ENCODE measurements at regions not wholly inside any gene's neighbourhood (a gene's known extent, or its start where the extent isn't known, plus 50 kb on each side); places are given as distances from the start of the nearest gene placed in this dataset.

- H3K27ac ChIP-seq (ENCODE audit: low read depth, low read length), result no peak overlapping the region
Measured at GRCh38 chr11:104541701-104542100, 356.6 kb downstream of the CASP12 start.

GRCh38 chr11:104538313-104538712, 359.9 kb downstream of the CASP12 start:
- no peak overlapping the region for H3K27ac ChIP-seq (ENCODE audit: low read depth, low read length)
- H3K9ac ChIP-seq (ENCODE audit: low read length), result no peak overlapping the region
- H3K4me3 ChIP-seq (ENCODE audit: low read depth in 1 of 2, low read length in 2 of 2), result no peak overlapping the region
- H3K36me3 ChIP-seq (ENCODE audit: insufficient read depth, low read length), result no peaks in the 10 kb centered on the region
- no peaks in the 10 kb centered on the region for H3K9me3 ChIP-seq (ENCODE audit: low read length)
- H3K27me3 ChIP-seq (ENCODE audit: control insufficient read depth in 1 of 2, insufficient read depth in 2 of 2, low read length in 2 of 2), result no peaks in the 10 kb centered on the region
- no peaks in the 10 kb centered on the region for H3K4me1 ChIP-seq (ENCODE audit: insufficient read depth, low read length)

More at GRCh38 chr11:104541701-104542100, 356.6 kb downstream of the CASP12 start:
- Histone ChIP-seq H3K9ac (ENCODE audit: low read length) (no peak overlapping the region), H3K4me3 (ENCODE audit: low read depth in 1 of 2, low read length in 2 of 2) (no peak overlapping the region), H3K27me3 (ENCODE audit: control insufficient read depth in 1 of 2, insufficient read depth in 2 of 2, low read length in 2 of 2) (no peaks in the 10 kb centered on the region), H3K9me3 (ENCODE audit: low read length) (no peaks in the 10 kb centered on the region), H3K36me3 (ENCODE audit: insufficient read depth, low read length) (no peaks in the 10 kb centered on the region), H3K4me1 (ENCODE audit: insufficient read depth, low read length) (no peaks in the 10 kb centered on the region)

GRCh38 chr11:104534278-104534677, 364.0 kb downstream of the CASP12 start:
- Histone ChIP-seq H3K27me3 (ENCODE audit: control insufficient read depth in 1 of 2, insufficient read depth in 2 of 2, low read length in 2 of 2) (no peaks in the 10 kb centered on the region), H3K36me3 (ENCODE audit: insufficient read depth, low read length) (no peaks in the 10 kb centered on the region), H3K27ac (ENCODE audit: low read depth, low read length) (no peak overlapping the region), H3K4me3 (ENCODE audit: low read depth in 1 of 2, low read length in 2 of 2) (no peak overlapping the region), H3K4me1 (ENCODE audit: insufficient read depth, low read length) (no peaks in the 10 kb centered on the region), H3K9ac (ENCODE audit: low read length) (no peak overlapping the region), H3K9me3 (ENCODE audit: low read length) (no peaks in the 10 kb centered on the region)

GRCh38 chr11:104531894-104532293, 366.4 kb downstream of the CASP12 start:
- Histone ChIP-seq H3K27ac (ENCODE audit: low read depth, low read length) (no peak overlapping the region), H3K4me1 (ENCODE audit: insufficient read depth, low read length) (no peaks in the 10 kb centered on the region), H3K36me3 (ENCODE audit: insufficient read depth, low read length) (no peaks in the 10 kb centered on the region), H3K27me3 (ENCODE audit: control insufficient read depth in 1 of 2, insufficient read depth in 2 of 2, low read length in 2 of 2) (no peaks in the 10 kb centered on the region), H3K9ac (ENCODE audit: low read length) (no peak overlapping the region), H3K4me3 (ENCODE audit: low read depth in 1 of 2, low read length in 2 of 2) (no peak overlapping the region), H3K9me3 (ENCODE audit: low read length) (no peaks in the 10 kb centered on the region)

DNA sequence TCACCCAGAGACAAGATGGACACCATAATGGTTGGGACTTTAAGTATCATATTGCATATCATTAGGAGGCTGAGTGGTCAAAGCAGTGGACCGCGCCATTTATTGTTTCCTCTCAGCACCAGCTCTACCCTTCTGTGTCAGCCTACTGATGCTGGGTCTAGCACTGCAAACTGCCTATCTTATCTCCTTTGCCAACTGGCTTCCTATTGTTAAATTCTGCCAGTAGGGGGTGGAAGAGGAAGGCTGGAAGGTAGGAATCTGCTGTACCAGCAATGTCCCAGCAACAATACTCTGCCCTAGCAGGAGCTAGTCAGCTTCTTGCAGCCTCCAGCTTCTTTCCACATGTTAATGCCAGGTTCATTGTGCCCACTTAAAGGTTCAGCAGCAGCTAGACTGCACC, 367.1 kb upstream of the PDGFD start:
- H3K9ac ChIP-seq (ENCODE audit: low read length), result no peak overlapping the region
- no peaks in the 10 kb centered on the region for H3K4me1 ChIP-seq (ENCODE audit: insufficient read depth, low read length)
- H3K9me3 ChIP-seq (ENCODE audit: low read length), result no peaks in the 10 kb centered on the region
- no peaks in the 10 kb centered on the region for H3K27me3 ChIP-seq (ENCODE audit: control insufficient read depth in 1 of 2, insufficient read depth in 2 of 2, low read length in 2 of 2)
- no peaks in the 10 kb centered on the region for H3K36me3 ChIP-seq (ENCODE audit: insufficient read depth, low read length)
- no peak overlapping the region for H3K4me3 ChIP-seq (ENCODE audit: low read depth in 1 of 2, low read length in 2 of 2)
- H3K27ac ChIP-seq (ENCODE audit: low read depth, low read length), result no peak overlapping the region

GRCh38 chr11:104529906-104530305, 366.0 kb upstream of the PDGFD start:
- no peak overlapping the region for H3K4me3 ChIP-seq (ENCODE audit: low read depth in 1 of 2, low read length in 2 of 2)
- H3K27me3 ChIP-seq (ENCODE audit: control insufficient read depth in 1 of 2, insufficient read depth in 2 of 2, low read length in 2 of 2), result no peaks in the 10 kb centered on the region
- H3K4me1 ChIP-seq (ENCODE audit: insufficient read depth, low read length), result no peaks in the 10 kb centered on the region
- no peak overlapping the region for H3K27ac ChIP-seq (ENCODE audit: low read depth, low read length)
- H3K9ac ChIP-seq (ENCODE audit: low read length), result no peak overlapping the region
- H3K36me3 ChIP-seq (ENCODE audit: insufficient read depth, low read length), result no peaks in the 10 kb centered on the region
- no peaks in the 10 kb centered on the region for H3K9me3 ChIP-seq (ENCODE audit: low read length)

- Histone ChIP-seq H3K36me3 (ENCODE audit: insufficient read depth, low read length) (no peaks in the 10 kb centered on the region), H3K27me3 (ENCODE audit: control insufficient read depth in 1 of 2, insufficient read depth in 2 of 2, low read length in 2 of 2) (no peaks in the 10 kb centered on the region), H3K9ac (ENCODE audit: low read length) (no peak overlapping the region), H3K9me3 (ENCODE audit: low read length) (no peaks in the 10 kb centered on the region), H3K27ac (ENCODE audit: low read depth, low read length) (no peak overlapping the region), H3K4me1 (ENCODE audit: insufficient read depth, low read length) (no peaks in the 10 kb centered on the region), H3K4me3 (ENCODE audit: low read depth in 1 of 2, low read length in 2 of 2) (no peak overlapping the region)
Measured at GRCh38 chr11:104529213-104529612, 365.3 kb upstream of the PDGFD start.

DNA sequence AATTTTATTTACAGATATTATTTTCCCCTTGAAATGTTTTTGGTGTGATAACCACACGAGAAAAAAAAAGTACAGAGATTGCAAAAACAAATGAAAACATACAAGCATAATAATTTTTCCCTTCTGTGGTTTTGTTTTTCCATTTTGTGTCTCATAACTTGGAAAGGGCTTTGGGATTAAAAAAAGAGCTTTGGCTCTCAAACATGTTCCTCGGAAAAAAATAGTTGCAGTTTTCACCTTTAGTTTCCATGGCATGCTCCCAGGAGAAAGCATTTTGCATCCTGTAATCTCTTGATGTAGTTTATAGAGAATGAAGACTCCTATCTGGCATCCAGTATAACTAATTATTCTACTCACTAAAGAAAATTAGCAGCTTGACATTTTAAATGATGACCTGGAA, 362.1 kb upstream of the PDGFD start:
- no peak overlapping the region for H3K27ac ChIP-seq (ENCODE audit: low read depth, low read length)
- H3K4me1 ChIP-seq (ENCODE audit: insufficient read depth, low read length), result peaks cover 4% of the 10 kb centered on the region
- no peaks in the 10 kb centered on the region for H3K36me3 ChIP-seq (ENCODE audit: insufficient read depth, low read length)
- H3K9me3 ChIP-seq (ENCODE audit: low read length), result no peaks in the 10 kb centered on the region
- no peak overlapping the region for H3K9ac ChIP-seq (ENCODE audit: low read length)
- no peak overlapping the region for H3K4me3 ChIP-seq (ENCODE audit: low read depth in 1 of 2, low read length in 2 of 2)
- H3K27me3 ChIP-seq (ENCODE audit: control insufficient read depth in 1 of 2, insufficient read depth in 2 of 2, low read length in 2 of 2), result no peaks in the 10 kb centered on the region

DNA sequence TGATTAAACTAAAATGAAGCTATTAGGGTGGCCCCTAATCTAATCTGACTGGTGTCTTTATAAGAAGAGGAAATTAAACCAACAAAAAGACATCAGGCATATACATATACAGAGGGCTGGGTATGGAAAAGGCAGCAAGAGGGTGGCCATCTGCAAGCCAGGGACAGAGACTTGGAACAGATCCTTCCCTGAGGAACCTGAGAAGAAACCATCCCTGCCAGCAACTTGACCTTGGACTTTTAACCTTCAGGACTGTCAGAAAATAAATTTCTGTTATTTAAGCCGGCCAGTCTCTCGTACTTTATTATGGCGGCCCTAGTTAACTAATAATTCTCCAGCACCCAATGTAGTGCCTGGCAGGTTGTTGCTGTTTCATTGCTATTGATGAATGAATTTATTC, 361.5 kb upstream of the PDGFD start:
- H3K27me3 ChIP-seq (ENCODE audit: control insufficient read depth in 1 of 2, insufficient read depth in 2 of 2, low read length in 2 of 2), result no peaks in the 10 kb centered on the region
- no peak overlapping the region for H3K9ac ChIP-seq (ENCODE audit: low read length)
- no peaks in the 10 kb centered on the region for H3K36me3 ChIP-seq (ENCODE audit: insufficient read depth, low read length)
- H3K27ac ChIP-seq (ENCODE audit: low read depth, low read length), result no peak overlapping the region
- no peak overlapping the region for H3K4me3 ChIP-seq (ENCODE audit: low read depth in 1 of 2, low read length in 2 of 2)
- H3K4me1 ChIP-seq (ENCODE audit: insufficient read depth, low read length), result peaks cover 4% of the 10 kb centered on the region
- no peaks in the 10 kb centered on the region for H3K9me3 ChIP-seq (ENCODE audit: low read length)

DNA sequence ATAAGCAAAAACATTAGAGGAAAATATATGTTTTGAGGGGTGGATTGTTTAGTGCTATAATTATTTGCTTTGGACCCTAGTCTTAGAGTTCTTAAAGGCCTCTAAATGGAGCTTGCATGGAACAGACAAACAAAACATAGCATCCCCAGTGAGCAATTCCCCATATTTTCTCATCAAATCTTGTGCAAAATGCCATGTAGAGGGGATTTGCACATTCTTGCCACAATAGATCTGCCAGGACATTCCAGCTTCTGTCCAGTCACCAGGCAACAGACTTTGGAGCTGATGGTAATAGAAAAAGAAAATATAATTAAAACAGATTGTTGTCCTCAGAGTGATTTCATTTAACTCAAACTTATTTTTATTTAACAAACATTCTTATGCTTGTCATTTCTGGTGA, 360.3 kb upstream of the PDGFD start:
- Histone ChIP-seq H3K27me3 (ENCODE audit: control insufficient read depth in 1 of 2, insufficient read depth in 2 of 2, low read length in 2 of 2) (no peaks in the 10 kb centered on the region), H3K9ac (ENCODE audit: low read length) (no peak overlapping the region), H3K4me1 (ENCODE audit: insufficient read depth, low read length) (peaks cover 4% of the 10 kb centered on the region), H3K9me3 (ENCODE audit: low read length) (no peaks in the 10 kb centered on the region), H3K4me3 (ENCODE audit: low read depth in 1 of 2, low read length in 2 of 2) (no peak overlapping the region), H3K27ac (ENCODE audit: low read depth, low read length) (no peak overlapping the region), H3K36me3 (ENCODE audit: insufficient read depth, low read length) (no peaks in the 10 kb centered on the region)

DNA sequence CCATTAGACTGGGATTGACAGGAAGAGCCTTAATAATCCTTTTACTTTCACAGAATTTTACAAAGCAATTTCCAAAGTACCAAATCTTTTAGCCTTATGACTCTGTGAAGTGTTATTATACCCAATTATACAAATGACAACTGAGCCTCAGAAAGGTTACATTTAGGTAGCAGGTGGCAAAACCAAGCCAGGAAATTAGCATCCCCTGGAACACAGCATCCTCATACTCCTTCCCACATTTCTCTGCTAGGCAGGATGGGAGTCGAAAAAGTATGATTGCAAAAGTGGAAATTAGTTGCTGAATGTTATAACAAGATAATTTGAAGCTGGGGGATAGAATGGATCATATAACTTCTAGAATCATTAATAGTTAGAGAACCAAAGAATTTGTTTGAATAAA, 359.7 kb upstream of the PDGFD start:
- Histone ChIP-seq H3K4me1 (ENCODE audit: insufficient read depth, low read length) (peaks cover 4% of the 10 kb centered on the region), H3K36me3 (ENCODE audit: insufficient read depth, low read length) (no peaks in the 10 kb centered on the region), H3K27me3 (ENCODE audit: control insufficient read depth in 1 of 2, insufficient read depth in 2 of 2, low read length in 2 of 2) (no peaks in the 10 kb centered on the region), H3K9me3 (ENCODE audit: low read length) (no peaks in the 10 kb centered on the region), H3K9ac (ENCODE audit: low read length) (no peak overlapping the region), H3K27ac (ENCODE audit: low read depth, low read length) (no peak overlapping the region), H3K4me3 (ENCODE audit: low read depth in 1 of 2, low read length in 2 of 2) (no peak overlapping the region)

DNA sequence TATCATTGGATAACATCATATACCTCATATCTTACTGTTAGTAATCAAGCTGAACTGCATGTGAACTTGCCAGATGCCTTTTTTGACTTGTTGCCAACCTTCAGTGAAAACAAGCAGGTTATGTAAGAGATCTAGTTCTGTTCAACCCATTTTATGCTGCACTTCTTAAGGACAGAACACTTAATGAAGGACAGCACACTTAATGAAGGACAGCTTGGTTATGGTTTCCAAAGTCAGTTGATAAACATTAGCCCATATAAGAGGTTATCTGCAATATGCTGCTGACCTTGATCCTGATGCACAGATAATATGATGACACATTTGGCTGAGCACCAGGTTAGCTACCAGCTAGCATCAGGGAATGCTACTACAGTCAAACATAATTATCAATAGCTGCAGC, 358.7 kb upstream of the PDGFD start:
- Histone ChIP-seq H3K4me1 (ENCODE audit: insufficient read depth, low read length) (peaks cover 4% of the 10 kb centered on the region), H3K27ac (ENCODE audit: low read depth, low read length) (no peak overlapping the region), H3K36me3 (ENCODE audit: insufficient read depth, low read length) (no peaks in the 10 kb centered on the region), H3K4me3 (ENCODE audit: low read depth in 1 of 2, low read length in 2 of 2) (no peak overlapping the region), H3K27me3 (ENCODE audit: control insufficient read depth in 1 of 2, insufficient read depth in 2 of 2, low read length in 2 of 2) (no peaks in the 10 kb centered on the region), H3K9ac (ENCODE audit: low read length) (no peak overlapping the region), H3K9me3 (ENCODE audit: low read length) (no peaks in the 10 kb centered on the region)

Data from muscle layer of colon (tissue), 2 donors.